Fibroblast of lung (primary cell): ENCODE measurements at regions not wholly inside any gene's neighbourhood (a gene's known extent, or its start where the extent isn't known, plus 50 kb on each side); places are given as distances from the start of the nearest gene placed in this dataset.
A peak's percentile ranks its signal among the peaks of the same experiment; 100 is the strongest.

Experiments used
- DNase-seq, 2 donors: peaks; one replicate each; pipeline versions ENCODE4 v3.0.0 to v3.0.0-alpha.2; 2010; ENCODE audit warnings: low read depth in 2 of 2
- H2AFZ ChIP-seq: 2 replicates; pipeline ENCODE4 v1.5.1; 2012; ENCODE audit warnings: low read length, control low read depth, inconsistent platforms
- H3K27ac ChIP-seq: 2 replicates; pipeline ENCODE4 v1.5.1; 2011; ENCODE audit warnings: low read length, control low read depth; ENCODE audit not compliant: insufficient read depth
- H3K27me3 ChIP-seq: 2 replicates; pipeline ENCODE4 v1.5.1; 2011; ENCODE audit warnings: mild to moderate bottlenecking, low read length; ENCODE audit not compliant: control insufficient read depth, insufficient read depth
- H3K36me3 ChIP-seq: 2 replicates; pipeline ENCODE4 v1.5.1; 2011; ENCODE audit warnings: low read length; ENCODE audit not compliant: control insufficient read depth, insufficient read depth
- H3K4me1 ChIP-seq: 2 replicates; pipeline ENCODE4 v1.5.1; 2011; ENCODE audit warnings: low read length; ENCODE audit not compliant: control insufficient read depth, insufficient read depth; ENCODE audit errors: extremely low read depth
- H3K4me2 ChIP-seq: 2 replicates; pipeline ENCODE4 v1.5.1; 2011; ENCODE audit warnings: low read length, control low read depth; ENCODE audit not compliant: insufficient read depth; ENCODE audit errors: extremely low read depth
- H3K4me3 ChIP-seq, 4 experiments: fragments of 200-600 bp in 1 of 4; sonication (generic) in 1 of 4; replicated peaks in 1 of 4; 2 replicates each; pipeline ENCODE4 v1.5.1; 2011 to 2016; ENCODE audit warnings: low read length in 4 of 4, low read depth in 3 of 4, mild to moderate bottlenecking in 3 of 4, control low read depth in 2 of 4, inconsistent platforms in 1 of 4, mixed read lengths in 1 of 4; ENCODE audit not compliant: insufficient read depth in 1 of 4; ENCODE audit errors: control extremely low read depth in 1 of 4
- H3K79me2 ChIP-seq: 2 replicates; pipeline ENCODE4 v1.5.1; 2012; ENCODE audit warnings: mild to moderate bottlenecking, low read length, inconsistent platforms; ENCODE audit not compliant: control insufficient read depth, insufficient read depth
- H3K9ac ChIP-seq: 2 replicates; pipeline ENCODE4 v1.5.1; 2011; ENCODE audit warnings: mild to moderate bottlenecking, low read length, control low read depth; ENCODE audit not compliant: insufficient read depth
- H3K9me3 ChIP-seq: 2 replicates; pipeline ENCODE4 v1.5.1; 2012; ENCODE audit warnings: low read depth, low read length; ENCODE audit not compliant: control insufficient read depth, insufficient read depth
- H4K20me1 ChIP-seq: 2 replicates; pipeline ENCODE4 v1.5.1; 2011; ENCODE audit warnings: low read length; ENCODE audit not compliant: control insufficient read depth, insufficient read depth; ENCODE audit errors: extremely low read depth
- CTCF ChIP-seq, 2 donors: IDR thresholded peaks in 1 of 2; conservative IDR thresholded peaks in 1 of 2; 1 replicate in 1 of 2; 2 replicates in 1 of 2; pipeline ENCODE4 v1.5.1; 2011 to 2012; ENCODE audit warnings: low read length in 2 of 2, control low read depth in 1 of 2, inconsistent platforms in 1 of 2, low read depth in 1 of 2, mild to moderate bottlenecking in 1 of 2
- EZH2 ChIP-seq: IDR thresholded peaks from 2 replicates; pipeline ENCODE4 v1.5.1; 2012; ENCODE audit warnings: low read length, control low read depth, mild to moderate bottlenecking; ENCODE audit errors: missing control alignments

GRCh38 chr11:122277493-122277892 is 161.5 kb upstream of the BLID start:
- no peak overlapping the region for H3K4me3 ChIP-seq
- H3K36me3 ChIP-seq, result no peaks in the 10 kb centered on the region
- no peaks in the 10 kb centered on the region for H4K20me1 ChIP-seq
- H2AFZ ChIP-seq, result no peak overlapping the region
- H3K27ac ChIP-seq, result no peak overlapping the region
- no peak for TF ChIP-seq CTCF (conservative IDR thresholded peaks at IDR 0.05 in 1 of 2, IDR thresholded peaks at IDR 0.05 in 1 of 2; ENCODE audit: low read depth in 1 of 2, low read length in 2 of 2)
- TF ChIP-seq EZH2, result no peak
- no peak for DNase-seq
- H3K4me1 ChIP-seq, result no peaks in the 10 kb centered on the region
- no peaks in the 10 kb centered on the region for H3K79me2 ChIP-seq
- no peaks in the 10 kb centered on the region for H3K27me3 ChIP-seq
- H3K9ac ChIP-seq, result no peak overlapping the region
- H3K9me3 ChIP-seq, result no peaks in the 10 kb centered on the region
- no peak overlapping the region for H3K4me2 ChIP-seq

- Histone ChIP-seq H3K79me2 (no peaks in the 10 kb centered on the region), H3K9me3 (no peaks in the 10 kb centered on the region), H3K27ac (no peak overlapping the region), H3K36me3 (no peaks in the 10 kb centered on the region), H3K4me3 (no peak overlapping the region), H4K20me1 (no peaks in the 10 kb centered on the region), H2AFZ (no peak overlapping the region), H3K9ac (no peak overlapping the region), H3K4me2 (no peak overlapping the region), H3K4me1 (no peaks in the 10 kb centered on the region), H3K27me3 (no peaks in the 10 kb centered on the region)
- TF ChIP-seq EZH2 (no peak), CTCF (conservative IDR thresholded peaks at IDR 0.05 in 1 of 2, IDR thresholded peaks at IDR 0.05 in 1 of 2; ENCODE audit: low read depth in 1 of 2, low read length in 2 of 2) (no peak)
- DNase-seq, result peak in 1 of 2 donors; percentile 57
These were observed 160.2 kb upstream of the BLID start for GRCh38 chr11:122276221-122276620.

- no peaks in the 10 kb centered on the region for H3K36me3 ChIP-seq
- no peak overlapping the region for H3K4me3 ChIP-seq
- H3K27me3 ChIP-seq, result no peaks in the 10 kb centered on the region
- H3K4me2 ChIP-seq, result no peak overlapping the region
- H3K27ac ChIP-seq, result no peak overlapping the region
- H4K20me1 ChIP-seq, result no peaks in the 10 kb centered on the region
- no peak for TF ChIP-seq CTCF (conservative IDR thresholded peaks at IDR 0.05 in 1 of 2, IDR thresholded peaks at IDR 0.05 in 1 of 2; ENCODE audit: low read depth in 1 of 2, low read length in 2 of 2)
- no peak for TF ChIP-seq EZH2
- no peaks in the 10 kb centered on the region for H3K4me1 ChIP-seq
- H3K79me2 ChIP-seq, result no peaks in the 10 kb centered on the region
- peak in 1 of 2 donors; percentile 64 for DNase-seq
- no peak overlapping the region for H3K9ac ChIP-seq
- H2AFZ ChIP-seq, result no peak overlapping the region
- H3K9me3 ChIP-seq, result no peaks in the 10 kb centered on the region
These were observed 159.5 kb upstream of the BLID start for GRCh38 chr11:122275508-122275907.
